Epithelial cell of proximal tubule (primary cell): ENCODE measurements at regions not wholly inside any gene's neighbourhood (a gene's known extent, or its start where the extent isn't known, plus 50 kb on each side); places are given as distances from the start of the nearest gene placed in this dataset.

Experiments used
- DNase-seq: peaks from one replicate; pipeline ENCODE4 v3.0.0-alpha.2; 2011; ENCODE audit warnings: low read depth
- H3K4me3 ChIP-seq: 2 replicates; pipeline ENCODE4 v1.5.1; 2011; ENCODE audit warnings: low read depth, mild to moderate bottlenecking, low read length
- TF ChIP-seq, protein P1 (sequence below): conservative IDR thresholded peaks from 2 replicates; pipeline ENCODE4 v1.5.1; 2012; ENCODE audit warnings: low read depth, mild to moderate bottlenecking, low read length

DNA sequence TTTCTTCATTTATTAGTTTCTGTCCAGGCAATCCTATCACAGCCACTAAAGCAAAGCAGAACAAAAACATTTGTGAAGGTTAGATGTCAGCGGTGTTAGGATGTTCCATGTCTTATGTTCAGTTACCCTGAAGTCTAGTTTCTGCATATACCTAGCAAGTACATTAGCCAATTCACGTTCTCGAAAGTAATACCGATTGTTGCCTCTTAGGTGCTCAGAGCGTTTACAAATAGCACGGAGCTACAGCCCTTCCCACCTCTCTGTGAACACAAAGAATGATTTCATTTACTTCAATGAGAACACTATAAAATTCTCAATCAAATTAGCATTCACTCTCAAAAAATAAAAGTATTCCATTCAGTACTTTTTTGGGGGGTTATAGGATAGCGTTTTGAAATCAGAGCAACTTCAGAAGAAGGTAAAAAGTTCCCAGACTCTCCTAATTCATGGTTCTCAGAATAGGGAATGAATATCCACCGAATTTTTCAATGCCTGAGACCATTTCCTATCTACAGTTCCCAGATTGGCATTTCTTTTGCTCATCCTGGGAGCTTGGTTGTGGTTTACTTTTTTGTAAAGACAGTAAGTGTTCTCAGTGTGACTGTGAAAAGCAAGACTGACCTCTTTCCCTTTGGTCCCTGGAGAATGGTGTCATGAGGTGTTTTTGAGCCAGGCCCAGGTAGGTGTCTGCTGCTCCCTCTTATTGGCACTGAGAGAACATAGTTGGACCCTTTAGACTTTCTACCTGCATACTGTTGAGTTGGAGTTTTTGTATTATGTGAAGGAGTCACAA is 488.0 kb upstream of the RGS6 start:
- TF ChIP-seq, protein P1, sequence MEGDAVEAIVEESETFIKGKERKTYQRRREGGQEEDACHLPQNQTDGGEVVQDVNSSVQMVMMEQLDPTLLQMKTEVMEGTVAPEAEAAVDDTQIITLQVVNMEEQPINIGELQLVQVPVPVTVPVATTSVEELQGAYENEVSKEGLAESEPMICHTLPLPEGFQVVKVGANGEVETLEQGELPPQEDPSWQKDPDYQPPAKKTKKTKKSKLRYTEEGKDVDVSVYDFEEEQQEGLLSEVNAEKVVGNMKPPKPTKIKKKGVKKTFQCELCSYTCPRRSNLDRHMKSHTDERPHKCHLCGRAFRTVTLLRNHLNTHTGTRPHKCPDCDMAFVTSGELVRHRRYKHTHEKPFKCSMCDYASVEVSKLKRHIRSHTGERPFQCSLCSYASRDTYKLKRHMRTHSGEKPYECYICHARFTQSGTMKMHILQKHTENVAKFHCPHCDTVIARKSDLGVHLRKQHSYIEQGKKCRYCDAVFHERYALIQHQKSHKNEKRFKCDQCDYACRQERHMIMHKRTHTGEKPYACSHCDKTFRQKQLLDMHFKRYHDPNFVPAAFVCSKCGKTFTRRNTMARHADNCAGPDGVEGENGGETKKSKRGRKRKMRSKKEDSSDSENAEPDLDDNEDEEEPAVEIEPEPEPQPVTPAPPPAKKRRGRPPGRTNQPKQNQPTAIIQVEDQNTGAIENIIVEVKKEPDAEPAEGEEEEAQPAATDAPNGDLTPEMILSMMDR, result no peak
- no peak for DNase-seq
- H3K4me3 ChIP-seq, result no peak overlapping the region

DNA sequence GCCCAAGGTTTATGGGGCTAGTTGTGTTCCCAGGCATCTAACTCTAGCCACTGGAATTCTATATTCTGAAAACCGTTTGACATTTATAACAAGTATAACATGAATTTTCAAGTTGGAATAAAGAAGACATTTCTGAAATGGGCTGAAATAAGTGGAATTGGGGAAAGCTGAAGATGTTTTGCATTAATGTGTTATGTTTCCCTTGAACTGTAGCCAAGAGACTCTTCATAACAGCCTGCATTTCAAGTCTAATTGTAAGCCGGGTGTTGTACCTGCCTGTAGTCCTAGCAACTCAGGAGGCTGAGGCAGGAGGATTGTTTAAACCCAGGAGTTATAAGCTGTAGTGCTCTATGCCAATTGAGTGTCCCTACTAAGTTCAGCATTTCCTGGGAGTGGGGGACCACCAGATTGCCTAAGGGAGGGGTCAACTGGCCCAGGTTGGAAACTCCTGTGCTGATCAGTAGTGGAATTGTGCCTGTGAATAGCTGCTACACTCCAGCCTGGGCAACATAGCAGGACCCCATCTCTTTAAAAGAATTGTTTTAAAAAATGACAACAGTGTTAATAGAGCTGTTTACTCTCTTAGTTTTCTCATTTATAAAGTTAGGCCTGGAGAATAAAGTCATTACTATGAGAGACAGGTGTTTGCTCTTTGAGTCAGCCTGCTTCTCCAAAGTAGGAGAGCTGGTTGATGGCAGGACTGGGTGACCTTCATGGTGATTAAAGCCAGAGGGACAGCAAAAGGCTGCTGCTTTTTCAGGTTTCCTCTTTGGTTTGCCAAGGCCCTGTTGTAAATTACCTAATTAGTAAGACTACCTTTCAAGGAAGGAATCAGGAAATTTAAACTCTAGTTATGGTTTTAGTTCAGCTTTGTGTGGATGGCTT is 483.6 kb upstream of the RGS6 start:
- no peak for DNase-seq
- TF ChIP-seq, protein P1, result no peak
- H3K4me3 ChIP-seq, result no peak overlapping the region

DNA sequence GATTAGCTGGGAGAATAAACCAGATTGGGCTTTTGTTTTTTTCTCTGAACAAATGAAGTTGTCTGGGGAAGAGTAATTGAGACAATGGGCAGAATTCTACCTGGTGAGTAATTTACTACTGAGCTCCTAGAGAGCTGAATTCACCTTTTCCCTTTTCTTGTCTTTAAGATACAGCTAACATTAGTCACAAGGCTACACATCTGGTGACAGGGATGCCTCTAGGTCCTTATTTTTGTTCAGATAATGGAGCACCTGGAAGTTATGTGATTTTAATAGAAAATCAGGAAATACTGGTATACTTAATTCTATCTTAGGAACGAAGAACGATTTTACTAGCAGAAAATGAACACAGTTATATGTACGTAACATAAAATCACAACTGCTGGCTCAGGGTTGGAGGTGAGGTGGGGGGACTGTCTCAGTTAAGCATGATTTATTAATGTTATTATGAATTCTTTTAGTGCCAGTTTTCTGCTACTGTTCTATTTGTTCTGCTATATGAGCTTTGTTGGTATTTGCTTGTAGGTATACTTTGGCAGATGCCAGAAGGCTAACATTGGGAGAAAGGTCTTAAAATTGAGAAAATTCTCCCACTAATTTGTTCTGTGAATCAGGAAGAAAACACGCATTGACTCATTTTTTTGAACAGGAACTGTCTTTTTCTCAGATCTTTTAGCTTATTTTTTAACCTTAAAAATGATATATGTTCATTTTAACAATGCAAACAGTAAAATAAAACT is 482.7 kb upstream of the RGS6 start:
- TF ChIP-seq, protein P1, result no peak
- no peak overlapping the region for H3K4me3 ChIP-seq
- DNase-seq, result no peak

DNA sequence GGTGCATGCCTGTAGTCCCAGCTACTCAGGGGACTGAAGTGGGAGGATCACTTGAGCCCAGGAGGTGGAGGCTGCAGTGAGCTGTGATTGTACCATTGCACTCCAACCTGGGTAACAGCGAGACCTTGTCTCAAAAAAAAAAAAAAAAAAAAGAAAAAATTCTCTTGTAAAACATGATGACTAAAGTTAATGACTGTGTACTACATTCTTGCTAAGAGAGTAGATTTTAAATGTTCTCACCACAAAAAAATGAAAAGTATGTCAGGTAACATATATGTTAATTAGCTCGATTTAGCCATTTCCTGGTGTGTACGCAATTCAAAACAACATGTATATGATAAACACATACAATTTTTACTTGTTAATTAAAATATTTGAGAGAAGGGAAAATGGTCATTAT is 480.7 kb upstream of the RGS6 start:
- TF ChIP-seq, protein P1, result no peak
- H3K4me3 ChIP-seq, result no peak overlapping the region
- no peak for DNase-seq

DNA sequence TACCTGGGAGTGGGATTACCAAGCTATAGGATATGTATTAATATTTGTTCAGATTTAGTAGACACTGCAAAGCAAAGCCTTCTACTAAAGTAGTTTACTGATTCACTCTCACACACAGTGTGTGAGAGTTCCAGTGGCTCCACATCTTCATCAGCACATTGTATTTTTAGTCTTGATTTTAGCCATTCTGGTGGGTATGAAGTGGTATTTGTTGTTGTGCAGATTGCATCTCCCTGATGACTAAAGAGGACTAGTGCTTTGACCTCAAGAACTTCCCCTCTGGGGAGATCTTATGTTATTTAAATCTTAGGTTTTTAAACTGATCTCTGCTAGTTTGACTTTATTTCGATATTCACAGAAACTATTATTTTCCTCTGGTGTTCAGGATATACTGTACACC is 479.7 kb upstream of the RGS6 start:
- TF ChIP-seq, protein P1, result no peak
- H3K4me3 ChIP-seq, result no peak overlapping the region
- no peak for DNase-seq

DNA sequence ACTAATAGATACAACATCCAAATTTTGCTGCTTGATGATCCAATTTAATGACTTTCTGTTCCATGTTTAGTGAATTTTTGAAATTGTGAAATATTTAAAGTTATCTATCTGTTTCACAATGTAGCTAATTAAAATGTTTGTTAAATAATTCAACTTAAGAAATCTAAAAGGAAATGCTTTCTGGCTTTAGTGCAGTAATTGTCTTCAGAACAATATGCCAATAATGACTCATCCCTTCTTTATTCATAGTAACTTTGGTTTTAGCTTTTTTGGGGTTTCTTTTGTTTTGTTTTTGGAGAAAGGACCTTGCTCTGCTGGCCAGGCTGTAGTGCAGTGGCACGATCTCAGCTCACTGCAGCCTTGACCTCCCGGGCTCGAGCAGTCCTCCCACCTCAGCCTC is 479.2 kb upstream of the RGS6 start:
- TF ChIP-seq, protein P1, result no peak
- no peak overlapping the region for H3K4me3 ChIP-seq
- DNase-seq, result no peak
